MM.1S (cell line): ENCODE measurements at regions not wholly inside any gene's neighbourhood (a gene's known extent, or its start where the extent isn't known, plus 50 kb on each side); places are given as distances from the start of the nearest gene placed in this dataset.

Experiments used
- DNase-seq: peaks from one replicate; pipeline ENCODE4 v3.0.0-alpha.2; 2015
- H2AFZ ChIP-seq: fragments of 300-600 bp; sonication (generic); 2 replicates; pipeline ENCODE4 v1.6.0; 2016; ENCODE audit warnings: antibody characterized with exemption, low read length
- H3F3A ChIP-seq: fragments of 300-600 bp; sonication (generic); 2 replicates; pipeline ENCODE4 v1.6.1; 2016; ENCODE audit warnings: mild to moderate bottlenecking, antibody characterized with exemption, low read length, moderate library complexity, mixed read lengths; ENCODE audit not compliant: insufficient read depth
- H3K27ac ChIP-seq: fragments of 300-600 bp; sonication (generic); 2 replicates; pipeline ENCODE4 v1.5.1; 2016; ENCODE audit warnings: mild to moderate bottlenecking, low read length
- H3K27me3 ChIP-seq: fragments of 300-600 bp; sonication (generic); replicated peaks from 2 replicates; pipeline ENCODE4 v1.6.0; 2016; ENCODE audit warnings: low read length; ENCODE audit not compliant: insufficient read depth
- H3K36me3 ChIP-seq: fragments of 300-600 bp; sonication (generic); replicated peaks from 2 replicates; pipeline ENCODE4 v1.6.1; 2016; ENCODE audit warnings: mild to moderate bottlenecking, low read length, mixed read lengths; ENCODE audit not compliant: insufficient read depth
- H3K4me1 ChIP-seq: fragments of 300-600 bp; sonication (generic); 2 replicates; pipeline ENCODE4 v1.6.1; 2016; ENCODE audit warnings: low read length, mixed read lengths
- H3K4me2 ChIP-seq: fragments of 300-600 bp; sonication (generic); 2 replicates; pipeline ENCODE4 v1.6.0; 2016; ENCODE audit warnings: low read depth, low read length
- H3K4me3 ChIP-seq: fragments of 300-600 bp; sonication (generic); 2 replicates; pipeline ENCODE4 v1.5.1; 2016; ENCODE audit warnings: low read length, mixed read lengths
- H3K79me2 ChIP-seq: fragments of 300-600 bp; sonication (generic); 2 replicates; pipeline ENCODE4 v1.6.1; 2016; ENCODE audit warnings: mixed run types, low read length, mixed read lengths
- H3K9ac ChIP-seq: fragments of 300-600 bp; sonication (generic); 2 replicates; pipeline ENCODE4 v1.6.1; 2016; ENCODE audit warnings: low read length, mixed read lengths
- H3K9me2 ChIP-seq: fragments of 300-600 bp; sonication (generic); replicated peaks from 2 replicates; pipeline ENCODE4 v1.6.1; 2016; ENCODE audit warnings: mild to moderate bottlenecking, low read length, mixed read lengths; ENCODE audit not compliant: insufficient read depth
- H3K9me3 ChIP-seq: fragments of 300-600 bp; sonication (generic); replicated peaks from 2 replicates; pipeline ENCODE4 v1.6.1; 2016; ENCODE audit warnings: mild to moderate bottlenecking, low read length, mixed read lengths; ENCODE audit not compliant: insufficient read depth
- H4K20me1 ChIP-seq: fragments of 300-600 bp; sonication (generic); 2 replicates; pipeline ENCODE4 v1.6.1; 2016; ENCODE audit warnings: mild to moderate bottlenecking, low read length, moderate library complexity, mixed read lengths; ENCODE audit not compliant: insufficient read depth
- EZH2 ChIP-seq: fragments of 300-600 bp; sonication (generic); optimal IDR thresholded peaks from 2 replicates; pipeline ENCODE3; 2017; ENCODE audit warnings: low read depth, mild to moderate bottlenecking, antibody characterized with exemption, low read length, mixed read lengths
- EZH2phosphoT487 ChIP-seq: fragments of 300-600 bp; sonication (generic); IDR thresholded peaks from 2 replicates; pipeline ENCODE4 v1.6.1; 2018; ENCODE audit warnings: antibody characterized with exemption, low read length
- TF ChIP-seq, protein P1 (sequence below): fragments of 300-600 bp; sonication (generic); IDR thresholded peaks from 2 replicates; pipeline ENCODE4 v1.5.1; 2016; ENCODE audit warnings: antibody characterized with exemption, low read length, mixed read lengths

- Histone ChIP-seq H3K9me2 (no peaks in the 10 kb centered on the region), H3K9me3 (no peaks in the 10 kb centered on the region), H3K27me3 (no peaks in the 10 kb centered on the region), H3K4me2 (no peak overlapping the region), H3K4me3 (no peak overlapping the region), H4K20me1 (no peaks in the 10 kb centered on the region), H3K36me3 (no peaks in the 10 kb centered on the region), H3K9ac (no peak overlapping the region), H3K27ac (no peak overlapping the region), H2AFZ (no peak overlapping the region), H3K79me2 (no peaks in the 10 kb centered on the region), H3F3A (no peaks in the 10 kb centered on the region), H3K4me1 (no peaks in the 10 kb centered on the region)
- TF ChIP-seq EZH2: no peak
- TF ChIP-seq EZH2phosphoT487: no peak
- TF ChIP-seq, protein P1, sequence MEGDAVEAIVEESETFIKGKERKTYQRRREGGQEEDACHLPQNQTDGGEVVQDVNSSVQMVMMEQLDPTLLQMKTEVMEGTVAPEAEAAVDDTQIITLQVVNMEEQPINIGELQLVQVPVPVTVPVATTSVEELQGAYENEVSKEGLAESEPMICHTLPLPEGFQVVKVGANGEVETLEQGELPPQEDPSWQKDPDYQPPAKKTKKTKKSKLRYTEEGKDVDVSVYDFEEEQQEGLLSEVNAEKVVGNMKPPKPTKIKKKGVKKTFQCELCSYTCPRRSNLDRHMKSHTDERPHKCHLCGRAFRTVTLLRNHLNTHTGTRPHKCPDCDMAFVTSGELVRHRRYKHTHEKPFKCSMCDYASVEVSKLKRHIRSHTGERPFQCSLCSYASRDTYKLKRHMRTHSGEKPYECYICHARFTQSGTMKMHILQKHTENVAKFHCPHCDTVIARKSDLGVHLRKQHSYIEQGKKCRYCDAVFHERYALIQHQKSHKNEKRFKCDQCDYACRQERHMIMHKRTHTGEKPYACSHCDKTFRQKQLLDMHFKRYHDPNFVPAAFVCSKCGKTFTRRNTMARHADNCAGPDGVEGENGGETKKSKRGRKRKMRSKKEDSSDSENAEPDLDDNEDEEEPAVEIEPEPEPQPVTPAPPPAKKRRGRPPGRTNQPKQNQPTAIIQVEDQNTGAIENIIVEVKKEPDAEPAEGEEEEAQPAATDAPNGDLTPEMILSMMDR: no peak
- no peak for DNase-seq
These were observed 170.9 kb upstream of the KLF3 start for GRCh38 chr4:38493066-38493465.

DNA sequence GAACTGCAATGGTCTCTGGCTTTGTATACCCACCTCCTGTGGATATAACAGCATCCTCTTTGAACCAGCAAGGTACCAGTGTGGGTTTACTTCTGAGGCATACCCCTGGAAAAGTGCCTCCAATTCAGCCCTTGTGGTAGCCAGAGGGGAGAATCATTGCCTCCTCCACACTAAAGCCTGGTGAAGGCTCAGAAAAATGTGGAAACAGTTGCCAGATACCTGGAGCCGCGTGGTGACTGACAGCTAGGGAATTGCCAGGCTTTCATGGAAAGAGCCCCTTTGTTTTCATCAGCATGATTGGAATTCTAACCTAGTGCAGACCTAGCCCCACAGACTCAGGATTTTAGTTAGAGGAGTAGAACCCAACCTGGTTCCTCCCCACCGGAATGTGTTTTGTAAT is 168.6 kb upstream of the KLF3 start:
- no peaks in the 10 kb centered on the region for H4K20me1 ChIP-seq
- no peak overlapping the region for H3K4me3 ChIP-seq
- no peak overlapping the region for H3K27ac ChIP-seq
- H3K9me3 ChIP-seq: no peaks in the 10 kb centered on the region
- no peaks in the 10 kb centered on the region for H3K27me3 ChIP-seq
- no peaks in the 10 kb centered on the region for H3K4me1 ChIP-seq
- no peaks in the 10 kb centered on the region for H3K9me2 ChIP-seq
- H3K4me2 ChIP-seq: no peak overlapping the region
- H3K79me2 ChIP-seq: no peaks in the 10 kb centered on the region
- no peaks in the 10 kb centered on the region for H3F3A ChIP-seq
- DNase-seq: no peak
- no peak overlapping the region for H2AFZ ChIP-seq
- no peaks in the 10 kb centered on the region for H3K36me3 ChIP-seq
- TF ChIP-seq, protein P1: no peak
- TF ChIP-seq EZH2 (no peak), EZH2phosphoT487 (no peak)
- no peak overlapping the region for H3K9ac ChIP-seq

GRCh38 chr4:38497121-38497520 is 166.9 kb upstream of the KLF3 start:
- Histone ChIP-seq H3K9me2 (no peaks in the 10 kb centered on the region), H3F3A (no peaks in the 10 kb centered on the region), H3K36me3 (no peaks in the 10 kb centered on the region), H3K79me2 (no peaks in the 10 kb centered on the region), H3K4me3 (no peak overlapping the region), H3K4me2 (no peak overlapping the region), H2AFZ (no peak overlapping the region), H3K27me3 (no peaks in the 10 kb centered on the region), H4K20me1 (no peaks in the 10 kb centered on the region), H3K27ac (no peak overlapping the region), H3K4me1 (no peaks in the 10 kb centered on the region), H3K9me3 (no peaks in the 10 kb centered on the region), H3K9ac (no peak overlapping the region)
- TF ChIP-seq EZH2: no peak
- TF ChIP-seq, protein P1: no peak
- no peak for TF ChIP-seq EZH2phosphoT487
- no peak for DNase-seq

DNA sequence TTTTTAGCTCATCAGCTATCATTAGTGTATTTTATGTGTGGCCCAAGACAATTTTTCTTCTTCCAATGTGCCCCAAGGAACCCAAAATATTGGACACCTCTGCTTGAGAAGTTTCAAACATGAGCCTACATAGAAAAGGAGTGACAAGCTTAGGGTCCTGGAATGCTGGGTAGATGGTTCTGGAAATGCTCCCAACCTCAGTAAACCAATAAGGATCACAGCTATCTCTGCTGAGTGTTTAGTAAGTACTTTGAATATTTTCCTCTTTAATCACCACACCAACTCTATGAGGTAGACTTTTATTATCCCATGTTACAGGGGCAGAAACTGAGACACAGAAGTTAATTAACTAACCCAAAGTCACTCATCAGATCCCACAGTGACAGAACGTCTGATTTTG is 164.9 kb upstream of the KLF3 start:
- Histone ChIP-seq H3F3A (no peaks in the 10 kb centered on the region), H3K9me2 (no peaks in the 10 kb centered on the region), H3K4me2 (no peak overlapping the region), H3K9ac (no peak overlapping the region), H3K27me3 (no peaks in the 10 kb centered on the region), H3K79me2 (no peaks in the 10 kb centered on the region), H3K9me3 (no peaks in the 10 kb centered on the region), H4K20me1 (no peaks in the 10 kb centered on the region), H3K4me1 (no peaks in the 10 kb centered on the region), H3K27ac (no peak overlapping the region), H3K36me3 (no peaks in the 10 kb centered on the region), H3K4me3 (no peak overlapping the region), H2AFZ (no peak overlapping the region)
- no peak for DNase-seq
- no peak for TF ChIP-seq EZH2
- TF ChIP-seq EZH2phosphoT487: no peak
- TF ChIP-seq, protein P1: no peak
